ENCODE measurements at regions not wholly inside any gene's neighbourhood (a gene's known extent, or its start where the extent isn't known, plus 50 kb on each side); places are given as distances from the start of the nearest gene placed in this dataset.

GRCh38 chr17:71809537-71809936 is 311.3 kb upstream of the SOX9 start:
- TF ChIP-seq CTCF (conservative IDR thresholded peaks at IDR 0.05) = no peak
- TF ChIP-seq EZH2 (IDR thresholded peaks at IDR 0.05; ENCODE audit: low read depth) = no peak

Measured in PC-9 (cell line).